DOHH2 (cell line): ENCODE measurements at regions not wholly inside any gene's neighbourhood (a gene's known extent, or its start where the extent isn't known, plus 50 kb on each side); places are given as distances from the start of the nearest gene placed in this dataset.

Source experiments
- CTCF ChIP-seq: fragments of 200-600 bp; sonication (generic); IDR thresholded peaks from one replicate; pipeline ENCODE4 v1.5.1; 2014; ENCODE audit warnings: antibody characterized with exemption, mild to moderate bottlenecking, low read depth, low read length; ENCODE audit not compliant: poor library complexity, severe bottlenecking
- EZH2phosphoT487 ChIP-seq: fragments of 200-600 bp; sonication (generic); IDR thresholded peaks from 2 replicates; pipeline ENCODE4 v1.6.1; 2017; ENCODE audit warnings: borderline replicate concordance, mild to moderate bottlenecking, antibody characterized with exemption, low read length, moderate library complexity, mixed read lengths

DNA sequence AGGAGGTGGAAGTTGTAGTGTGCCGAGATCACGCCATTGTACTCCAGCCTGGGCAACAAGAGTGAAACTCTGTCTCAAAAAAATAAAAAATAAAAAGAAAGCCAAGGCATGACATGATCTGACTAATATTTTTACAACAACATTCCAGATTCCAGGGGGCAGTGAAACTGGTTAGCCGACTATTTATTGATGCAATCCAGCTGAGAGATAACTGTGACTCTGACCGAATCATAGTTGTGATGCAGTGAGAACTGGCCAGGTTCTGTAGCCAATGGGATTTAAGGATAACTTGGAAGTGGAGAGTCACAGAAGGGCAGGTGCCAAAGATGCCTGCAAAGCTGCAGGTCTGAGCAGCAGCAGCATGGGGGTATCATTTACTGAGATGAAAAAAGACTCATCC lies 82.9 kb upstream of the TSHZ2 start:
- TF ChIP-seq CTCF (no peak), EZH2phosphoT487 (no peak)
